Tibial artery (tissue), 4 donors: ENCODE measurements at regions not wholly inside any gene's neighbourhood (a gene's known extent, or its start where the extent isn't known, plus 50 kb on each side); places are given as distances from the start of the nearest gene placed in this dataset.

Experiments used
- DNase-seq, 2 donors: peaks; one replicate each; pipeline ENCODE4 v3.0.0-alpha.2; 2019
- H3K27ac ChIP-seq, 2 donors: fragments of 200-600 bp; sonication (generic) in 1 of 2; 1 replicate in 1 of 2; 2 replicates in 1 of 2; pipeline ENCODE4 v1.5.1; 2018 to 2019; ENCODE audit warnings: mild to moderate bottlenecking in 1 of 2
- H3K27me3 ChIP-seq, 2 donors: fragments of 200-600 bp; sonication (generic) in 1 of 2; one replicate each; pipeline versions ENCODE4 v1.5.1 to v1.6.0; 2016 to 2019
- H3K36me3 ChIP-seq, 3 donors: fragments of 200-600 bp; sonication (generic) in 2 of 3; one replicate each; pipeline ENCODE4 v1.5.1; 2016 to 2019; ENCODE audit warnings: mild to moderate bottlenecking in 2 of 3
- H3K4me1 ChIP-seq, 4 donors: fragments of 200-600 bp; sonication (generic) in 2 of 4; 1 replicate in 3 of 4; 2 replicates in 1 of 4; pipeline ENCODE4 v1.5.1; 2016 to 2019
- H3K4me3 ChIP-seq, 2 donors: fragments of 200-600 bp; sonication (generic) in 1 of 2; 1 replicate in 1 of 2; 2 replicates in 1 of 2; pipeline ENCODE4 v1.5.1; 2018 to 2019; ENCODE audit warnings: mild to moderate bottlenecking in 2 of 2
- H3K9me3 ChIP-seq, 3 donors: fragments of 200-600 bp; sonication (generic) in 1 of 3; one replicate each; pipeline ENCODE4 v1.5.1; 2016 to 2019
- CTCF ChIP-seq, 2 experiments: fragments of 200-600 bp in 1 of 2; fragments of 450-650 bp in 1 of 2; IDR thresholded peaks; one replicate each; pipeline ENCODE4 v1.5.1; 2017 to 2019; ENCODE audit warnings: antibody characterized with exemption in 2 of 2, mild to moderate bottlenecking in 1 of 2, moderate library complexity in 1 of 2
- intact Hi-C: fragments of 100-400 bp; cut with DNase I; formaldehyde crosslinking; loops from one replicate; pipeline ENCODE4 v1.15.0; 2023; ENCODE audit warnings: low total_unique reads

GRCh38 chr14:51458563-51458955 is 193.2 kb upstream of the FRMD6 start:
- no peaks in the 10 kb centered on the region for H3K4me1 ChIP-seq
- DNase-seq = no peak
- intact Hi-C loops = no loop called here
- no peak overlapping the region for H3K4me3 ChIP-seq
- TF ChIP-seq CTCF (IDR thresholded peaks at IDR 0.05) = no peak
- no peaks in the 10 kb centered on the region for H3K9me3 ChIP-seq
- no peaks in the 10 kb centered on the region for H3K27me3 ChIP-seq
- no peaks in the 10 kb centered on the region for H3K36me3 ChIP-seq
- H3K27ac ChIP-seq = no peak overlapping the region

- Histone ChIP-seq H3K27ac (no peak overlapping the region), H3K4me1 (no peaks in the 10 kb centered on the region), H3K27me3 (no peaks in the 10 kb centered on the region), H3K4me3 (no peak overlapping the region), H3K36me3 (no peaks in the 10 kb centered on the region), H3K9me3 (no peaks in the 10 kb centered on the region)
- TF ChIP-seq CTCF (IDR thresholded peaks at IDR 0.05) = no peak
- intact Hi-C loops = no loop called here
- DNase-seq = no peak
Observed at GRCh38 chr14:51460011-51460410, 191.7 kb upstream of the FRMD6 start.

GRCh38 chr14:51462182-51462581 is 189.5 kb upstream of the FRMD6 start:
- intact Hi-C loops = no loop called here
- Histone ChIP-seq H3K27ac (no peak overlapping the region), H3K4me1 (no peaks in the 10 kb centered on the region), H3K36me3 (no peaks in the 10 kb centered on the region), H3K4me3 (no peak overlapping the region), H3K9me3 (no peaks in the 10 kb centered on the region), H3K27me3 (no peaks in the 10 kb centered on the region)
- no peak for TF ChIP-seq CTCF (IDR thresholded peaks at IDR 0.05)
- DNase-seq = no peak

GRCh38 chr14:51462706-51463105 is 189.0 kb upstream of the FRMD6 start:
- Histone ChIP-seq H3K27me3 (no peaks in the 10 kb centered on the region), H3K27ac (no peak overlapping the region), H3K4me3 (no peak overlapping the region), H3K9me3 (no peaks in the 10 kb centered on the region), H3K36me3 (no peaks in the 10 kb centered on the region), H3K4me1 (no peaks in the 10 kb centered on the region)
- DNase-seq = no peak
- no peak for TF ChIP-seq CTCF (IDR thresholded peaks at IDR 0.05)
- intact Hi-C loops = no loop called here

- Histone ChIP-seq H3K9me3 (no peaks in the 10 kb centered on the region), H3K36me3 (no peaks in the 10 kb centered on the region), H3K27ac (no peak overlapping the region), H3K4me1 (no peaks in the 10 kb centered on the region), H3K4me3 (no peak overlapping the region), H3K27me3 (no peaks in the 10 kb centered on the region)
- TF ChIP-seq CTCF (IDR thresholded peaks at IDR 0.05) = no peak
- no peak for DNase-seq
- intact Hi-C loops = no loop called here
Observed at GRCh38 chr14:51463461-51463860, 188.2 kb upstream of the FRMD6 start.

- Histone ChIP-seq H3K36me3 (no peaks in the 10 kb centered on the region), H3K4me1 (no peaks in the 10 kb centered on the region), H3K4me3 (no peak overlapping the region), H3K9me3 (no peaks in the 10 kb centered on the region), H3K27me3 (no peaks in the 10 kb centered on the region), H3K27ac (no peak overlapping the region)
- no peak for DNase-seq
- intact Hi-C loops = no loop called here
- TF ChIP-seq CTCF (IDR thresholded peaks at IDR 0.05) = no peak
Observed at GRCh38 chr14:51464411-51464810, 187.3 kb upstream of the FRMD6 start.
